ENCODE measurements at regions not wholly inside any gene's neighbourhood (a gene's known extent, or its start where the extent isn't known, plus 50 kb on each side); places are given as distances from the start of the nearest gene placed in this dataset.

- no peak for DNase-seq (ENCODE audit: low read depth)
These were observed 550.4 kb upstream of the MAP3K7 start for GRCh38 chr6:91137286-91137685.

- no peak for DNase-seq (ENCODE audit: low read depth)
These were observed 548.7 kb upstream of the MAP3K7 start for GRCh38 chr6:91135406-91136103.

DNA sequence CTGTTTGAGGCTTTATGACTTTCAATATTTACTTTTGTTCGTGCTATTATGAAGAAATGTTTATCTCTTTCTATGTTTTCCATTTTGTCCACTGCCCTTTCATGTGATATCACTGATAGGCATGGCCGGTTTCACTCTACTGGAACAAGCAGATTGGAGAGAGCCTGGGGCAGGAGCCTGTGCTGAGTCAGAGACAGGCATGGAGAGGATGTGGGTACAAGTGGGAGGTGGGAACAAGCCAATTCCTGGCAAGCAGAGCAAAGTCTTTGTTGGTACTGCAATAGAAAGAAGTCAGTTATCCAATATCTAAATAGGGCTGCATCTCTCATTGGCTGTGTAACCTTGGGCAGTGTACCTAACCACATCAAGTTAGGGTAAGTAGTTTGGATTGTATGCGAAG is 545.6 kb upstream of the MAP3K7 start:
- peak; percentile 95 for DNase-seq (ENCODE audit: low read depth)

DNA sequence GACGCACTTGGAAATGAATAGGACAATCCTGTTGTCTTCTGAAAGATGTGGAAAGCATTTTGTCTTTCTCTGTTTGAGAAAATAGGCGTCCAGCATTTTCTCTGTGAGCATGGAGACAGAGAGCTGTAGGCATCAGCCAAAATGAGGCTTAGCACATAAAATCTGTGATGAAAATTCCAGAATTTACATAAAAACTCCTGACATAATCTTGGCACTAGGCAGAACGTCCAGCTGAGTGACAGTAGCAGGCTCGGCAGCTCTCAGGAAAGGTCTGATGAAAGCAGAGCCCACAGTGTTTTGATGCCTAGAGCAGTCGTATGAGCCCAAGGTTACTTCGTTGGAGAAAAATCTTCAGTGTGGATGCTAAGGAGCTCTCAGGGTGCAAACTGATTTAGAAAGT is 543.3 kb upstream of the MAP3K7 start:
- no peak for DNase-seq (ENCODE audit: low read depth)

- DNase-seq (ENCODE audit: low read depth) = no peak
These were observed 540.9 kb upstream of the MAP3K7 start for GRCh38 chr6:91127752-91128151.

DNA sequence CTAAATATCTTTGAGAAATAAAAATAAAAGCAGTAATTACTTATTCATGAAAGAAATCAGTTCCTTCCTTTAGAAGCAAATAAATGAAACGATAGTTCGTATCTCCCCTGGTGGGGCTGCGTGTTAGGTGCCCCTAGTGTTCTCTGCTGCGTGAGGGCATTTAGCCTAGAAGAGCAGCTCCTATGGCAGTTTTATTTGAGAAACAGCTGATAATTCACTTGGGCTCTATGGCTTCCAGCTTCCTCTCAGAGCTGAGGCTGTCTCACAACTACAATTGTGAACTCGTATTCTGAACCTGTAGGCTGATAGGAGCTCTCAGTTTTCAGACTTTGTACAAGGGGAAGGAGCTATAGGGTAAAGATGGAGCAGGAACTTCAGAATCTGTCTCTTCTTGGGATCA is 540.0 kb upstream of the MAP3K7 start:
- DNase-seq (ENCODE audit: low read depth) = no peak

GRCh38 chr6:91117550-91117949 is 530.7 kb upstream of the MAP3K7 start:
- DNase-seq (ENCODE audit: low read depth) = peak; percentile 65

DNA sequence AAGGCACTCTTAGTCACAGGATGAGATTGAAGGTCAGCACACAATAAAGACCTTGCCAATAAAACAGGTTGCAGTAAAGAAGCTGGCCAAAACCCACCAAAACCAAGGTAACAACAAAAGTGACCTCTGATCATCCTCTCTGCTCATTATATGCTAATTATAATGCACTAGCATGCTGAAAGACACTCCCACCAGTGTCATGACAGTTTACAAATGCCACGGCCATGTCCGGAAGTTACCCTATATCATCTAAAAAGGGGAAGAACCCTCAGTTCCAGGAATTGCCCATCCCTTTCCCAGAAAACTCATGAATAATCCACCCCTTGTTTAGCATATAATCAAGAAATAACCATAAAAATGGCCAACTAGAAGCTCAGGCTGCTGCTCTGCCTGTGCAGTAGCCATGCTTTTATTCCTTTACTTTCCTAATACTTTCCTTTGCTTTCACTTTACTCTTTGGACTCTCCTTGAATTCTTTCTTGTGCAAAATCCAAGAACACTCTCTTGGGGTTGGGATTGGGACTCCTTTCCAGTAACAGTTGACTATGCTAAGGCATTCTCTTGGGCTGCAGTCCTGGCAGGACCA is 527.3 kb upstream of the MAP3K7 start:
- DNase-seq (ENCODE audit: low read depth) = no peak

DNA sequence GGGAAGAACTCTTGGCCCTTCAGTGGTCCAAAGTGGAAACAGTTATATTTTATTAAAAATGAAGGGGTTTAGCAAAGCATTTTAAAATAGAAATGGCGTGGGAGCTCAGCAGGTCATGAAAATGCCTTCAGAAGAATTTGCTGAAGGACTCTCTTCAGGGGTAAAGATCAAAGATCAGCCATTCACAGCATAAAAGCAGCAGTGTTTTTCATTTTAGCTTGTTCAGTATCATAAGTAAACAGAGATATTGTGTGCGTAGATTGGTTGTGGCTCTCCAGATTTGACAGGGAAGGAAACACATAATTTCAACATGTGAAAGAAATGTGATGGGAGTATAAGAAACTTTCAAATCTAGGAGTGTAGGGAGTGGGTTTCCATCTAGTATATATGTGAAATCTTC is 519.2 kb upstream of the MAP3K7 start:
- DNase-seq (ENCODE audit: low read depth) = no peak

GRCh38 chr6:91105532-91105931 is 518.7 kb upstream of the MAP3K7 start:
- DNase-seq (ENCODE audit: low read depth) = no peak

DNA sequence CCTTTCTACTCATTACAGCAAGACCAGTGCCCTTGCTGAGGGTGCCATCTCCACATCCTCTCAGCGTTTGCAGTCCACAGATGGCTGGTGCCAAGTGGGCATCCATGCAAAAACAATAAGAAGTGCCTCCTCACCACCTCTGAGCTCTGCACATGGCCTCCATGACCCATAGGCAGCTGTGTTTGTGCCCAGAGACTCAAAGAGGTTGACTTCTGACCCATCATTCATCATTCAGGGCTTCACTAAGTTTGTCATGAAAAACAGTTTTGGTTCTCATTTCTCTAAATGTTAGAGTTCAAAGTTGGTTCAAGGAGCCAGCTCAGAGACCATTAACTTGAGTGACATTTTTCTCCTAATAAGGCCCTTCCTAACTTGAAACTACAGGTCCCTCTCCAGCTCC is 512.6 kb upstream of the MAP3K7 start:
- DNase-seq (ENCODE audit: low read depth) = no peak

- peak; percentile 97 for DNase-seq (ENCODE audit: low read depth)
These were observed 511.1 kb upstream of the MAP3K7 start for GRCh38 chr6:91098006-91098405.

GRCh38 chr6:91097364-91097763 is 510.5 kb upstream of the MAP3K7 start:
- DNase-seq (ENCODE audit: low read depth) = peak; percentile 62

- DNase-seq (ENCODE audit: low read depth) = peak; percentile 66
These were observed 508.1 kb upstream of the MAP3K7 start for GRCh38 chr6:91094806-91095475.

DNA sequence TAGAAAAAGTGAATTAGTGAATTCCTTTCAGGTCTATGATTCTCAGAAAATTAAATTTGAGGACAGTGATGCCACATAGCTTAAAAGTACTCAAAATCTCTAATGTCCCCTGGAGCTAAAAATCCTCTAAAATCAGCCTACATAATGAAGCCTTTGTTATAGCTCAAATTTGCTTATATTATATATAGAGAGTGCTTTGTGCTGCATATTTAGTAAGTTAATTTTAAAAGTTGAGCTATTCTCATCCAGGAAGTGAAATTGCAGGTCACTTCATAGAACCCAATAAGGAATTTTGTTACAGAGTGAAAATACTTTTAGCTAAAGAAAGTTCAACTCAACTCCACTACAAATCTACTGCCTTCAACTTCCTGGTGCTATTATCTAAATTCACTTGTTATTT is 507.5 kb upstream of the MAP3K7 start:
- no peak for DNase-seq (ENCODE audit: low read depth)

GRCh38 chr6:91088976-91089375 is 502.1 kb upstream of the MAP3K7 start:
- no peak for DNase-seq (ENCODE audit: low read depth)

GRCh38 chr6:91088515-91088914 is 501.6 kb upstream of the MAP3K7 start:
- DNase-seq (ENCODE audit: low read depth) = no peak

GRCh38 chr6:91087908-91088307 is 501.0 kb upstream of the MAP3K7 start:
- peak; percentile 19 for DNase-seq (ENCODE audit: low read depth)

DNA sequence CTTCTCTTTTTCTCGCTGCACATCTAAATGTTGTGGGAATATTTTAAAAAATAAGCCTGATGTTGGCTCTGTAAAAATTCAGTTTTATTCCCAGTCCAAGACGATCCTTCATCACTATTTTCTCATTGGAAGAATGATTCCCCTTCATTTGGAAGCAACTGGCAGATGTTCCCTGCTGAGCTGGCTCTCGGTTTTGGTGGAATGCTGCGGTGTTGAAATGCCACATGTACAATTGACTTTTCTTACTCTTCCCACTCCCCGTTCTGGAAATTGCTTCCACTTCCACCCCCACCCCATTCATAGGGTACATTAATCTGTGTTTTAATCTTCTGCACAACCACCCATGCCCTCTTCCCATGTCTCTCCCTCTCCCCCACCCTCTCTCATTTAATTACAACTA is 496.3 kb upstream of the MAP3K7 start:
- no peak for DNase-seq (ENCODE audit: low read depth)

GRCh38 chr6:91082311-91082832 is 495.5 kb upstream of the MAP3K7 start:
- DNase-seq (ENCODE audit: low read depth) = peak; percentile 56

- peak; percentile 76 for DNase-seq (ENCODE audit: low read depth)
These were observed 494.7 kb upstream of the MAP3K7 start for GRCh38 chr6:91081452-91082067.

DNA sequence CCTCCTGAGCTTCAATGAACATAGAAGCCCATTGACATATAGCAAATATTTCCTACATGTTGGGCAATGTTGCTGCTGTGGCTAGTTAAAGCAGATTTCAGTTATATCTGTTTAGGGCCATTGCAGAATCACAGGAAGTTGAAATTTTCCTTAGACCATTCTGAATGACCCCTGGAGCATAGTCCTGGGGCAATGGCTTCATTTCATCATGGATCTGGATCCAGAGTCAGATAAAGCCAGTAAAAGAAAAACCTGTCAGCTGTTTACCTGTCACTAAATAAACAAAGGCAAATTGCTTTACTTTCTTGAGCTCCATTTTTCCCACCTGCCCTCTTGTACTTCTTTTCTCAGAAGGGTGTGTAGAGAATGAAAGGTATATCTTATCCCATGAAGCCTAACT is 494.0 kb upstream of the MAP3K7 start:
- no peak for DNase-seq (ENCODE audit: low read depth)

DNA sequence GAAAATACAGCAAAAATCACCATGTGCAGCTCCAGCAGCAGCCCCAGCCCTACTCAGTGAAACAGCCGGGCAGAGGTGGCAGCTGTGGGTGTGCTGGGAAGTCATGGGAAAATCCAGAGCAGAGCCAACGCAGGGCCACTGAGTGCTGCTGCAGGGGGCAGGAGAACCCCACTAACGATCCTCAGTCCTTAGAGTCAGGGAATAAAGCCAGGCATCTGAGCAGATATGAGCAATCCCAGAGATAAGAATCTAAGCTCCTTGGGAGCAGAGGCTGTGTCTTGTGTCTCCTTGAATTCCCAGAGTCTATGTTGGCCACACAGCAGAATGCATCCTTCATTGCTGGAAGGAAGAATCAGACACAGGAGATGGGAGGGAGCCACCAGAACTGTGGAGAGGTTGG is 493.1 kb upstream of the MAP3K7 start:
- DNase-seq (ENCODE audit: low read depth) = no peak

All from renal cortical epithelial cell (primary cell).